Body of pancreas (tissue), 4 donors: ENCODE measurements at regions not wholly inside any gene's neighbourhood (a gene's known extent, or its start where the extent isn't known, plus 50 kb on each side); places are given as distances from the start of the nearest gene placed in this dataset.

Source experiments
- CTCF ChIP-seq, 7 experiments: fragments of 450-650 bp in 4 of 7; fragments of 200-600 bp in 3 of 7; sonication (generic) in 3 of 7; IDR thresholded peaks; one replicate each; pipeline ENCODE4 v1.5.1; 2016 to 2019; ENCODE audit warnings: antibody characterized with exemption in 7 of 7
- POLR2A ChIP-seq, 3 donors: fragments of 450-650 bp; IDR thresholded peaks; one replicate each; pipeline ENCODE4 v1.6.1; 2016; ENCODE audit warnings: antibody characterized with exemption in 3 of 3, mild to moderate bottlenecking in 2 of 3

- no peak for TF ChIP-seq CTCF (IDR thresholded peaks at IDR 0.05)
- no peak for TF ChIP-seq POLR2A (IDR thresholded peaks at IDR 0.05)
These were observed 157.7 kb downstream of the WNT7A start for GRCh38 chr3:13722178-13722577.
